NCI-H446 (cell line): ENCODE measurements at regions not wholly inside any gene's neighbourhood (a gene's known extent, or its start where the extent isn't known, plus 50 kb on each side); places are given as distances from the start of the nearest gene placed in this dataset.
"Not testable (repeated sequence)": the region's sequence is repeated elsewhere in the genome, so short reads cannot be mapped to it uniquely, and the experiment has no call there.

Experiments used
- DNase-seq, 2 experiments: peaks; one replicate each; lab custom pipeline; 2025; lab: John Stamatoyannopoulos, UW

DNA sequence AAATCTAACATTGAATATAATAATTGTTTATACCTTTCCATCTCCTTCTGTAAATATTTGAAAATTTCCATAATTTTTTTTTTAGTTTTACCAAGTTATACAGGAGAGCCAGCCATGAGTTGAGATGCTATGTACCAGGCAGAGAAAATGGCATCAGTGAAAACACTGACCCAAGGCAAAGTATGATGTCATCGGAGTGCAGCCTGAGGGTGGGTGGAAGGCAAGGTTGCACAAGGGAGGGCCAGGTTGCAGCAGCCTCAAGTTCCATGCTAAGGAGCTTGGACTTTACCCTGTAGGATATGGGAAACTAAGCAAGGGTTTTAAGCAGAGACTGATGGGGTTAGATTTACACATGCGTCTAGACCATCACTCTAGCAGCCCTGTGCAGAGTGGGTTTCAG lies 441.1 kb downstream of the BCAT1 start:
- no peak for DNase-seq

DNA sequence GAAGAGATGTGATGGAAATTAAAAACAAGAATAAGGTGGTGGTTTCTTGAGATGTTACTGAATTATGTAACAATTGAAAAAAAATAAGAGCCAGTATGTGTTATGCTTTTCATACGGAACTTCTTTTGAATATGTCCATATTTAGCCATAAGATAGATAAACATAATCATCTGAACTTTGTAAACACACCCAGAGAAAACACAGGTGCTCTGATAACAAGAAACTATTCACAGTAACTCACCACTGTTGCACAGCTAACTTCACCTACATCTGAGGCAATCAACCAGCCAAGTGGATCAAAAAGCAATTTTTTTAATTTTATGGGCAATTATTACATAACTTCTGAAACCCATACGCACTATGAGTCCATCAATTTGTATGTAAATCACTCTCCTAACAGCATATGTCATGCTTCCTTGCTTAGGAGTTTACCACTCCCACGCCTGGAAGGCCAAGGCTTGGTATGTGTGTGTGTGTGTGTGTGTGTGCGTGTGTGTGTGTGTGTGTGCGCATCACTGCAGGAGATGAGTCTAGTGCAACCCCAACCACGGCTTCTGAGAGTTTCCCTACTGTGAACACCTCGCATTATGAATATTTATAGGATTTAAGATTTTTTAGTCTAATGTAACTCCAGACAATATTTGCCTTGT lies 443.4 kb downstream of the BCAT1 start:
- no peak for DNase-seq

GRCh38 chr12:24503477-24503876 lies 445.4 kb downstream of the BCAT1 start:
- not testable (repeated sequence) for DNase-seq

- no peak for DNase-seq
Measured at GRCh38 chr12:24500831-24501230, 448.1 kb downstream of the BCAT1 start.

GRCh38 chr12:24500421-24500820 lies 448.5 kb downstream of the BCAT1 start:
- DNase-seq: no peak

DNA sequence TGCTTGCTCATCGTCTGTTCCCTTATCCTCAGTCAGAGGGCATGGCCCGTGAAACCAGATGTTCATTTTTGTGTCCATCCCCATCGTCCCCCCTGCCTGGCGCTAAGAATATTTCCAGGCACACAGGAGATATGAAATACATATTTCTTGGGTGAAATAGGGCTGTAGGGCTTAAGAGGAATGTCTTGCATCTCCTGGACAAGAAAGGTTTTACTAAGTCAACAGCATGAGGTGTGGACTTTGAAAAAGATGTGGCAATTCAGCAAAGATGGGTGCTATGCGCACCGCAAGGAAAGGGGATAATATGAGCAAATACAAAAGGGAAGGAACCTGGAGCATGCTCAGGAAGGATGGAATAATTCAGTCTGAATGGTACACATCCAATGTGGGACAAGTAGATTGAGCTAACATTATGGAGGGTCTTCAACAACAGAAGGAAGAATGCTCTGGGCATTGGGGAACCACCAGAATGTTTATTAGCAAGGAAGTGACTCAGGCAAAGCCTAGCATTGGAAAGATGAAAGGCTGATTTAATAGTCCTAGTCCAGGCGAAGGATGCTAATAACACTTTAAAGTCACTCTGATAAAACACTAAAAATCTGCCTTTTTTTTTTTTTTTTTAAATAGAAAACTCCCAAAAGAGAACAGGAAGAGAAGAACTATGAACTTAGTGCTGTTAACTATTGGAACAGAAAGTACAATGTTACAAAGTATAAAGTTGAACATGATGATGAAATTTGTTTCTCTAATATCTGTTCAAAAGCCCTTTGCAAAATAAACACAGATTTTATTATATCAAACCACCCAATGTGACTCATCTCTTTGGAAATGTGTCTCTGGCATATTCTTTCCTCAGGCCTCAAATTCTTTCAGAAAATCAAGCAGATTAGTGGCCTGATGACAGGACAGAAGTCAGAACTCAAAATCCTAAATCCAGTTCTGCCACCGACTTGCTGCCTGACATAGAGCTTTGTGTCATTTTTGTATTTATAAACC lies 449.5 kb downstream of the BCAT1 start:
- DNase-seq: no peak

- DNase-seq: no peak
Measured at GRCh38 chr12:24496755-24497154, 452.1 kb downstream of the BCAT1 start.

- no peak for DNase-seq
Measured at GRCh38 chr12:24494401-24494800, 454.5 kb downstream of the BCAT1 start.

DNA sequence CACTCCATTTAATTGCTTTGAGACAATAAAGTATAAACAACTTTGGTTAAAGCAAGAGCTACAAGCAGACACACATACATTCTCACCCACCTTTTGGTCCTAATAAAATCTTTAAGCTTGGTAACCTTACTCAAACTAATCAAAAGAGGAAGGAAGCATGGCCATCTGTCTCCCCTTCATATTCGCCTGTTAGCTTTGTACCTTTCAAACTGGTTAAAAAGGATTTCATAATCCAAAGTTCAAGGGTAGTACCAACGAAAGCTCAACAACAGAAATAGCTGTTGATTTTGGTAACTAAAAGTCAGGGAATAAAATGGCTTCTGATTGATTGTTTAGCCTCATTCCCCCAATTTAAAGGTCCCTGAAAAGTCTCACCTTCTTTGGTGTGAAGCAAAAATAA lies 456.9 kb downstream of the BCAT1 start:
- no peak for DNase-seq

- no peak for DNase-seq
Measured at GRCh38 chr12:24489939-24490338, 459.0 kb downstream of the BCAT1 start.

DNA sequence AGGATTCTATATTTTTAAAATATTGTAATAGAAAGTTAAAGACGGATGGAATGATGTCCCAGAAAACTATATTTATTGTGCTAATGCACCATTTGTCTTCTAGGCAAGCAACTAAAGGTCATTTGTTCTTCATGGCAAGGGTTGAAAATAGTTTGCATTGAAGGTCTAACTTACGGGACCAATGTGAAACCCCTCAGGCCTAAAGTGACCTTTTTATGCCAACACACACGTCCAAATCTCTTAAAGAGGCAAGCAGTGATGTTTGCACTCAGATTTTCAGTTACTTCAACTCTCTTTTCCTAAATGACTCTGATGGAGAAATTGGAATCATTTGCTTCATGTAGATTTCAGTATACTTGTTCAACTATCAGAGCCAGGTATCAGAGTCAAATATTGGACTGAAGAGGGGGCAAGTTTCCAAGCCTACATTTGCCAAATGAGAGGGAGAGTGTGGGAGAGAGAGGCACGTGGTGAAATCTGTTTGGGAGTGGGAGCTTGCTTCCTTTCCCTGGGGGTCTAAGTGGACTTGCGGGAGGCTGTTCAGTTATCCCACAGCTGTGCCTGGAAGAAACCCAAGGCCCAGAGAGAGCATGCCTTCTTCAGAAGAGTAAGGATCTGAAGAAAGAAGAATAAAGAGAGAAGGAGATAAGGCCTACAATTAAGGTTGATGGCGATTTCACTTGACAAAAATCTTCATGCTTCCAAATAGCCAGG lies 459.8 kb downstream of the BCAT1 start:
- no peak for DNase-seq

- DNase-seq: no peak
Measured at GRCh38 chr12:24488091-24488596, 460.8 kb downstream of the BCAT1 start.

DNA sequence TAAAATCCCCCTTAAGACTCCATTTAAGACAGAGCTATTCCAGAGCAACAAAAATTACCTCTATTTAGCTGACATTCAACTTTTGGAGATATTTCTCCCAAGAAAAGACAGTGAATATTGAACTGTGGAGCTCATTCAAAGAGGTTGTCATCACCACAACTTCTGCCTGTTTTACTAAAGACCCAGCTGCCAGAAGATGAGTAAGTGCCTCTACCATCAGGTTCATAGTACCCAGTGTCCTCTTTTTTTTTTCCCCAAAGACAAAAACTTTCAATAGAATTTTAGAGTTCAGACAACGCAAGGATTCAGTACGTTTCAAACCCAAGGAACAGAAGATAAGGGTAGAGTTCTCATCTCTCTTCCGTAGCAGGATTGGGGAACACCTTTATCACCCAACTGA lies 461.3 kb downstream of the BCAT1 start:
- peak in 1 of 2 experiments; percentile 7 for DNase-seq

DNA sequence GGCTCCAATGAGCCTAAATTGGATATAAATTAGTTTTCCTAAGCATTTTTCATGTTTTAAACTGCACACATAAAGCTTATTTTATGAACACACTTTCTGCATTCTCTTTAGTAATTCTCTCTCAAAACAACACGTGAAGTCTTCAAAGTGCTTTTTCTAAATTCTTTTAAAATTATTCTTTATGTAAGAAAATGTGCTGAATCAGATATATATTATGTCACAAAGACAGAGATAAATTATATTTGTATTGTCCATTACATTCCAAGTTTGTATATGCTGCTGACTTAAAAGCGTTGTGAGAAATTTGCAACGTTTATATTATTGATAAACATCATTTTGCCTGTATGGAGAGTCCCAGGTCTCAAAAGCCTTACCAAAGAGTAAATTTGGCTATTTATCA lies 465.2 kb downstream of the BCAT1 start:
- DNase-seq: no peak

GRCh38 chr12:24482882-24483604 lies 465.9 kb downstream of the BCAT1 start:
- DNase-seq: no peak

GRCh38 chr12:24482044-24482443 lies 466.9 kb downstream of the BCAT1 start:
- DNase-seq: no peak

DNA sequence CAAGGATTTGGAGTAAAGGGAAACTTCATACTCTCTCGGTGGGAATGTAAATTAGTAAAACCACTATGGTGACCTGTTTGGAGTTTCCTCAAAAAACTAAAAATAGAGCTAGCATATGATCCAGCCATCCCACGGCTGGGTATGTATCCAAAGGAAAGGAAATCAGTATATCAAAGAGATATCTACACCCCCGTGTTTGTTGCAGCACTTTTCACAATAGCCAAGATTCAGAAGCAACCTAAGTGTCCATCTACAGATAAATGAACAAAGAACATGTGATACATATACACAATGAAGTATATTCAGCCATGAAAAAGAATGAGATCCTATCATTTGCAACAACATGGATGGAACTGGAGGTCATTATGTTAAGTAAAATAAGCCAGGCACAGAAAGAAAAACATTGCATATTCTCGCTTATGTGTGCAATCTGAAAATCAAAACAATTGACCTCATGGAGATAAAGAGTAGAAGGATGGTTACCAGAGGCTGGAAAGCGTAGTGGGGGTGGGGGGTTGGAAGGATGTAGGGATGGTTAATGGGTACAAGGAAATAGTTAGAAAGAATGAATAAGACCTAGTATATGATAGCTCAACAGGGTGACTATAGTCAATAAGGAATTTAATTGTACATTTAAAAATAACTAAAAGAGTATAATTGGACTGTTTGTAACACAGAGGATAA lies 468.0 kb downstream of the BCAT1 start:
- no peak for DNase-seq

DNA sequence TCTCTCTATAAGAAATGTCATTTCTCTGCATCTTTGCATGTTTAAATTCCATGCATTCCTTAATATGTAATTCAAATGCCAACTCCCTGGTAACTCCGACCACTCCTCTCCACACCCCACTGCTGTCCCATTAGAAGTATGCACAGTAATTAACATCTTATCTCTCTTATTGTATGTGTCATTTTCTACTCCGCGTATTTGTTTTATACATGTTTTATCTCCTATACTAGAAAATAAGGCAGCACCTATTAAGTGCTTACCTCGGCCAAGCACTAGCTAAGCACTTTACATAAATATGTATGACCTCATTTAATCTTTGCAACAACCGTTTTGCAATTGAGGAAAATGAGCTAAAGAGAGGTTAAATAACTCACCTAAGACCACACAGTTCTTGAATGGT lies 469.8 kb downstream of the BCAT1 start:
- no peak for DNase-seq

- DNase-seq: no peak
Measured at GRCh38 chr12:24478254-24478653, 470.6 kb downstream of the BCAT1 start.

- no peak for DNase-seq
Measured at GRCh38 chr12:24476310-24476709, 472.6 kb downstream of the BCAT1 start.

GRCh38 chr12:24475337-24475736 lies 473.6 kb downstream of the BCAT1 start:
- DNase-seq: no peak
